GM12892 (cell line): ENCODE measurements at regions not wholly inside any gene's neighbourhood (a gene's known extent, or its start where the extent isn't known, plus 50 kb on each side); places are given as distances from the start of the nearest gene placed in this dataset.

Source experiments
- POLR2A ChIP-seq: IDR thresholded peaks from 2 replicates; pipeline ENCODE4 v1.6.1; 2011; ENCODE audit warnings: low read depth, low read length, control low read depth
- POLR2AphosphoS5 ChIP-seq: IDR thresholded peaks from 2 replicates; pipeline ENCODE4 v1.6.1; 2011; ENCODE audit warnings: low read depth, low read length, control low read depth

DNA sequence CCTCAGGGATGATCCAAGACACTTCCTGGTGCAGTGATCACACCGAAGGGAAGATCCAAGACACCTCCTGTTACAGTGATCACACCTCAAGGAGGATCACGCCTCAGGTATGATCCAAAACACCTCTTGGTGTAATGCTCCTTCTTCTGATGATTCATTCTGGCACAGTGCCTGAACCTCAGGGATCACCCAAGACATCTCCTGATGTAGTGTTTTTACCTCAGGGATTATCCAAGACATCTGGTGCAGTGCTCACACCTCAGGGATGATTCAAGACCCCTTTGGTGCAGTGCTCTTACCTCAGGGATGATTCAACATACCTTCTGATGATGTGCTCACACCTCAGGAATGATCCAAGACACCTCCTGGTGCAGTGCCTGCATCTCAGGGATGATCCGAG is 124.4 kb downstream of the ASB1 start:
- TF ChIP-seq POLR2AphosphoS5 (no peak), POLR2A (no peak)
